Nephron progenitor cell (in vitro differentiated cells): ENCODE measurements at regions not wholly inside any gene's neighbourhood (a gene's known extent, or its start where the extent isn't known, plus 50 kb on each side); places are given as distances from the start of the nearest gene placed in this dataset.
A peak's percentile ranks its signal among the peaks of the same experiment; 100 is the strongest.

Experiments
- DNase-seq: peaks from one replicate; pipeline ENCODE4 v3.0.0; 2021
- H3K27ac Mint-ChIP-seq: 2 replicates; pipeline ENCODE4 v1.8.0; 2021; ENCODE audit warnings: mild to moderate bottlenecking, moderate library complexity, mixed read lengths
- H3K27me3 Mint-ChIP-seq: 2 replicates; pipeline ENCODE4 v1.8.0; 2021; ENCODE audit warnings: mild to moderate bottlenecking, low read depth, mixed read lengths; ENCODE audit not compliant: poor library complexity
- H3K36me3 Mint-ChIP-seq: 2 replicates; pipeline ENCODE4 v1.8.0; 2021; ENCODE audit warnings: low read depth, mixed read lengths
- H3K4me1 Mint-ChIP-seq: 2 replicates; pipeline ENCODE4 v1.8.0; 2021; ENCODE audit warnings: mixed read lengths
- H3K4me3 Mint-ChIP-seq: 2 replicates; pipeline ENCODE4 v1.8.0; 2021; ENCODE audit warnings: mild to moderate bottlenecking, moderate library complexity, mixed read lengths
- H3K9me3 Mint-ChIP-seq: 2 replicates; pipeline ENCODE4 v1.8.0; 2021; ENCODE audit warnings: mild to moderate bottlenecking, moderate library complexity, mixed read lengths
- CTCF ChIP-seq: fragments of 200-600 bp; sonication (generic); IDR thresholded peaks from 2 replicates; pipeline ENCODE4 v1.5.0; 2021; ENCODE audit warnings: antibody characterized with exemption

GRCh38 chr14:89503431-89503996 lies 86.5 kb upstream of the FOXN3 start:
- Mint-ChIP-seq H3K27ac (no peak overlapping the region), H3K4me3 (no peak overlapping the region), H3K9me3 (peaks cover 18% of the 10 kb centered on the region), H3K27me3 (no peaks in the 10 kb centered on the region), H3K36me3 (peaks cover 24% of the 10 kb centered on the region), H3K4me1 (peaks cover 12% of the 10 kb centered on the region)
- DNase-seq = no peak
- no peak for TF ChIP-seq CTCF

- Mint-ChIP-seq H3K4me1 (peaks cover 12% of the 10 kb centered on the region), H3K27me3 (no peaks in the 10 kb centered on the region), H3K27ac (no peak overlapping the region), H3K36me3 (peaks cover 24% of the 10 kb centered on the region), H3K4me3 (no peak overlapping the region), H3K9me3 (peaks cover 18% of the 10 kb centered on the region)
- no peak for TF ChIP-seq CTCF
- DNase-seq = no peak
These were observed 85.9 kb upstream of the FOXN3 start for GRCh38 chr14:89502966-89503365.

GRCh38 chr14:89501381-89501780 lies 84.3 kb upstream of the FOXN3 start:
- Mint-ChIP-seq H3K4me1 (peaks cover 5% of the 10 kb centered on the region), H3K9me3 (peaks cover 13% of the 10 kb centered on the region), H3K36me3 (peaks cover 24% of the 10 kb centered on the region), H3K27me3 (no peaks in the 10 kb centered on the region), H3K27ac (no peak overlapping the region), H3K4me3 (no peak overlapping the region)
- DNase-seq = no peak
- no peak for TF ChIP-seq CTCF

- Mint-ChIP-seq H3K9me3 (peaks cover 13% of the 10 kb centered on the region), H3K27me3 (no peaks in the 10 kb centered on the region), H3K27ac (no peak overlapping the region), H3K4me1 (peaks cover 5% of the 10 kb centered on the region), H3K4me3 (no peak overlapping the region), H3K36me3 (peaks cover 24% of the 10 kb centered on the region)
- no peak for DNase-seq
- TF ChIP-seq CTCF = no peak
These were observed 83.3 kb upstream of the FOXN3 start for GRCh38 chr14:89500303-89500702.

- peak overlapping the region; percentile 35 for H3K27ac Mint-ChIP-seq
- no peak for DNase-seq
- no peak overlapping the region for H3K4me3 Mint-ChIP-seq
- no peak for TF ChIP-seq CTCF
- peaks cover under 1% of the 10 kb centered on the region for H3K9me3 Mint-ChIP-seq
- H3K27me3 Mint-ChIP-seq = no peaks in the 10 kb centered on the region
- peaks cover 15% of the 10 kb centered on the region for H3K4me1 Mint-ChIP-seq
- H3K36me3 Mint-ChIP-seq = peaks cover 12% of the 10 kb centered on the region
These were observed 81.8 kb upstream of the FOXN3 start for GRCh38 chr14:89498878-89499277.

- Mint-ChIP-seq H3K27me3 (no peaks in the 10 kb centered on the region), H3K27ac (peak overlapping the region; percentile 24), H3K4me1 (peaks cover 29% of the 10 kb centered on the region), H3K9me3 (no peaks in the 10 kb centered on the region), H3K36me3 (peaks cover 5% of the 10 kb centered on the region), H3K4me3 (no peak overlapping the region)
- no peak for TF ChIP-seq CTCF
- DNase-seq = no peak
These were observed 78.7 kb upstream of the FOXN3 start for GRCh38 chr14:89495718-89496117.
